GM21390 (cell line): ENCODE measurements at regions not wholly inside any gene's neighbourhood (a gene's known extent, or its start where the extent isn't known, plus 50 kb on each side); places are given as distances from the start of the nearest gene placed in this dataset.
"Not testable (repeated sequence)": the region's sequence is repeated elsewhere in the genome, so short reads cannot be mapped to it uniquely, and the experiment has no call there.

Experiments used
- ATAC-seq: cut with Tn5 transposase; IDR thresholded peaks from one replicate; pipeline ENCODE4 v1.9.1; 2021; ENCODE audit not compliant: unreplicated experiment

DNA sequence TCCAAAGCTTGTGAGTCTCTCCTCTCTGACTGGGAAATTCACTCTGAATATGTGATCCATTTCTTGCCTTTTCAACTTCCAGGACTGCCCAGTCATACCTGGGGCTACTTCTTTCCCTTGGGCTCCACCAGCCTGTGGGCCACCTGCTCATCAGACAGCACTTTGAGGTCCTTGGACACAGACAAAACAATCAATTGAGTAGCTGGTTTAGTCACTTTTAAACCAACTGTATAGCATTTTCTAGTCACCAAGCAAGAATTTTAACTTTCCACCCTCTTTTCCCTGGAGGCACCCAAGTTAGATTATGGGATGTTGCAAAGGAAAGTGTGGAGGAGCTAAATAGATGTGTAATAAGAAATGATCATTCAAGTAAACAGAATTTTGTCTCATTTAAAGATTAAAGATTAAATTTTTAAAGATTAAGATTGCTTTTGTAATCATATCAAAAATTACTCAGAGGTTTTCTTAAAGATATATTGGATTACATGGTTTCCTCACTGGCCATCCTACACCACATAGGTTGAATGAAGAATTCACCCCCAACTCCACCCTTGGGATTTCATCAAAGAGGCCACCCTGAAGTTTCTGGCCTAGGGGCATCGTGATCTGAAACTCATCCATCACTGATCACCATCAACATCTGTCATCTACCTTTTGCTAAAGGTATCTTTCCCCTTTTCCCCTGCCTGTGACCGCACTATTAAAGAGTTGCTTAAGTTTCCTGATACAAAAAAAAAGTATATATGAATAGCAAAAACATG is 219.2 kb upstream of the NR5A2 start:
- ATAC-seq: no peak

DNA sequence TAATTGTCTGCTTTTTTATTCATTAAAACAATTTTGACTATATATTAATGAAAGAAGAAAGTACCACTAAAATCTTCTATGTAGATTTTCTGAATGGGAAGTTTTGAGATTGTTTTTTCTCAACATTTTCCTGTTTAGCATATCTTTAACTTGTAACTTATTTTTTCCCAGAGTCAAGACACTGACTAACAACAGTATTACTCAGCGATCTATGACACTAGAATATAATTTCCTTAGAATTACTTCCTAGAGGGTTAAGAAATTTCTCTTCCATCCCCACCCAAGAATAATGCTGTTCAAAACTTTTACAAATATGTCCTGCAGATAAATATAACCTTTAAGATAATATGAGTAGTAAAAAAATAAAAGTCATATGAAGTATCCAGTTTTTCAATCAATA is 218.2 kb upstream of the NR5A2 start:
- no peak for ATAC-seq

DNA sequence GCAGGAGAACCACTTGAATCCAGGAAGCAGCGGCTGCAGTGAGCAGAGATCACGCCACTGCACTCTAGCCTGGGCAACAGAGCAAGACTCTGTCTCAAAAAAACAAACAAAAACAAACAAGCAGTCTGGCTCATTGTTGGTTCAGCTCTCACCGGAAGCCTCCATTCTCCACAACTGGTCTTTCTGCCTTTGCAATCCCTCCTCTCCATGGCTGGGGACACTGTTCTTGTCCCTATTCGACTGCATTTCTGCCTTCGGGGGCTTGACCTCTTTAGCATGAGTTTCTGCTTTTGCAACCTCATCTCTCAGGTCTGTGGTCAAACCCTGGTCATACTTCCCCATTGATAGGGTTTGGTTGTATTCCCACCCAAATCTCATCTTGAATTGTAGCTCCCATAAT is 216.3 kb upstream of the NR5A2 start:
- no peak for ATAC-seq

- no peak for ATAC-seq
Measured at GRCh38 chr1:199813198-199813597, 214.3 kb upstream of the NR5A2 start.

- no peak for ATAC-seq
Measured at GRCh38 chr1:199815947-199816346, 211.6 kb upstream of the NR5A2 start.

- no peak for ATAC-seq
Measured at GRCh38 chr1:199817266-199817665, 210.2 kb upstream of the NR5A2 start.

- no peak for ATAC-seq
Measured at GRCh38 chr1:199821029-199821779, 206.3 kb upstream of the NR5A2 start.

DNA sequence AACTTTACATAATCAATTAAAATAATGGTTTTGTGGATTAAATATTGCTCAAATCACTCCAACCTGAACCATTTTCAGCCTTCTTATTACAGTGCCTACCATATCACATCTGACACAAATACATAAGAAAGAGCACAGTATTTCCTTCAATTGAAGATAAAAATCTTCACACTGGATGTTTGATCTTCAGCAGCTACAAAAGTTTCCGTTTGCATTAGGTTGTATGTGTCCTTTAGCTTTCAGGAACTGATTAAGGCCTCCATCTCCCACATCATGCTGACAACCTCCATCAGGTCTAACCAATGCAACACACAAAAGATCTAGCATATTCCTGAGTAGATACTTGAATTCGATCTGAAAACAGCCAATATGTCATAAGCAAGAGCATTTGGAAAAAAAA is 195.1 kb upstream of the NR5A2 start:
- no peak for ATAC-seq

DNA sequence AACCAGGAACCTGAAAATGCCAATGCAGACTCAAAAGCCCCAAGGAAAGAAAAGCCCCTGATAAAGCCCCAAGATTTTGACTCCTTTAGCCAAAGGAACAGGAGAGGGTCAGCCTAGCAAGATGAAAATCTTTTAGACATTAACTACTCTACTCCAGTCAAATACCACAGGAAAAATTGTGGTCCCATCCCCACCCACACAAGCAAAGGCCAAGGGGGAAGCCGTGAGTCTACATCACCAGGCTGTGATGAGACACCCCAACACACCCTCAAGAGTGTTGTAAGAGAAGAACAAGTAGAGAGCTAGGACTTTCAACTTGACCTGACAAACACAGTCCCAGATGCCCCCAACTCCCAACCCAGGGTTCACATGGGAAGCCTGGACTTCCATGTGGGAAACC is 192.8 kb upstream of the NR5A2 start:
- ATAC-seq: no peak

- ATAC-seq: no peak
Measured at GRCh38 chr1:199836430-199836829, 191.1 kb upstream of the NR5A2 start.

DNA sequence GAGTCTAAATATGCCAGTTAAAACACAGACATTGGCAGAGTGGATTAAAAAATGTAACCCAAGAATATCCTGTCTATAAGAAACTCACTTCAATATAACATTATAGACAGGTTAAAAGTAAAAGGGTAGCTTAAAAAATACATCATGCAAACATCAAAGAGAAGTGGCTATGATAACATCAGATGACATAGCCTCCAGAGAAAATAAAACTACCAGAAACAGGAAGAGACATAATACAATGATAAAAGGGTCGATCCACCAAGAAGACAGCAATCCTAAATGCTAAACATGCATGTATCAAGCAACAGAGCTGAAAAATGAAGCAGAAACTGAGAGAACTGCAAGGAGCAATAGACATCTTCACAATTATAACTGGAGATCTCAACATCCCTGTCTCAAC is 190.2 kb upstream of the NR5A2 start:
- no peak for ATAC-seq

- ATAC-seq: not testable (repeated sequence)
Measured at GRCh38 chr1:199839608-199840007, 187.9 kb upstream of the NR5A2 start.

GRCh38 chr1:199843096-199843495 is 184.4 kb upstream of the NR5A2 start:
- ATAC-seq: not testable (repeated sequence)

DNA sequence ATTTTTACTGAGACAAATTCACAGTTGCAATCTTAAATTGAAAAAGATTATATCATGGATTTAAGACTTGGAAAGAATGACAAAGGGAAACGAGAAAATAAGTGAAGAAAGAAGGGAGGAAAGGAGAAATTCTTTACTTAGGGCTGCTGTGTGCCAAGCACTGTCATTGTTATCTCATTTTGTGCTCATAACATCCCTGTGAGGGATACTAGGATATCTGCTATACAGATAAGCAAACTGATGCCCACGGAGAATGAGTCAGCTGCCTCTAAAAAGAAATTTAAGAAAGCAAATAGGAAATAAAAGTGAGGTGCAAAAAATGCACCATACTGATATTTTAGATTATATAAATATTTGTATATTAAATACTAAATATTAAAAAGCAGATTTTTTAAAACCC is 183.6 kb upstream of the NR5A2 start:
- no peak for ATAC-seq

GRCh38 chr1:199847021-199847420 is 180.5 kb upstream of the NR5A2 start:
- no peak for ATAC-seq

GRCh38 chr1:199851439-199852140 is 175.9 kb upstream of the NR5A2 start:
- no peak for ATAC-seq

- ATAC-seq: no peak
Measured at GRCh38 chr1:199854686-199855321, 172.7 kb upstream of the NR5A2 start.

DNA sequence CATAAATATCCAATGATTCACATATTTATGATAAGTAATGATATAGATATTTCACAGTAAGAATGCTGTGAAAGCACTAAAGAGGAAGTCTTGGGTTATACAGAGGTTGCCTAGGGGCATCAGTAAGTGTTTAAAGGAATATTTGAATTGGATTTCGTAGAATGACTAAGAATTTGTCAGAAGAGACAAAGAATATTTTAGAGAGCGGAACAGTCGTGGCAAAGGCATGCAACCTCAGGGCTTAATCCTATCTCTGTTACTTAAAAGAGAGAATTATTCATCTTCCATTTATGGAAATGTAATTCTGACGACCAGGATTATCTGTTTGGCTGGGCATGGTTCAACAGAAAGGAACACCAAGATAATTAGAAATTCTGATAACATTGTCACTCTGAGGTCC is 171.9 kb upstream of the NR5A2 start:
- no peak for ATAC-seq

DNA sequence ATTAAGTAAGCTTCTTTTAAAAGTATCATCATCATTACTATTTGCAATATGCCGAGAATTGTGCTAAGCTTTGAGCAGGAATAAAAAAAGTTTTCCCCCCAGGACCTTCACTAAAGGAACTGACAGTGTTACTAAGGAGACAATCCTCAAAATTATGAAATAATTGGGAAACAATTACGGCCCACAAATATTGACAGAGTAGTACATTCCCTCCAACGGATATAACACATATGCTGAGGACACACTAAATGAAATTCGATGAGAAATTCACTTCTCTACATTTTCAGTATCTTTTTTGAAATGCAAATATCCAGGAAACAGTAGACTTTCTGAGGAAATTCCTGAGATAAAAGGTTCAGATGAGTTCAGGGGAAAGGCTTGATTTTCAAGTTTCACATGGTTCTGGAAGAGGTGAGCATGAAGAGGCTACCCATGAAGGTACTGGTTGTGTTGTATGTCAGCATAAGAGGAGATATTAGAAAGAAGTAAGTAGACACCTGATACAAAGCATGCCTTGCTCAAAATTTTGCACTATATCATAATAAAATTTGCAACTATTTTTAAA is 171.2 kb upstream of the NR5A2 start:
- ATAC-seq: no peak

DNA sequence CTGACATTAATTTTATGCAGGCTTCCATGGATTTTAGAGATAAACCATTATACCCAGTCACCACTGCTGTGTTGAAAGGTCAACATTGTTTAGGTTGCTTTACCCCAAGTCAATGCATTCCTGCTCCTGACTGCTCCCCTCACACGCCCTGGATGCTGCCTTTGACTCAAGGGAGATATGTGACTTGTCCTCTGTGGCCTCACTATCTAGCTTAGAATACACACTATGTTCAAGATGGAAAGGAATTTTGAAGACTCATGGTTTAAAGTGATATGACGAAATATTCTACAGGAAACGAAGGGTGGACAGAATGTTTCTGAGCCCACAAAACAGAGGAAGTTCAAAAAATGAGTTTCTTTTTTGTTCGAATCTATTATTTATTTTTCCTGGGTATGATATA is 170.4 kb upstream of the NR5A2 start:
- no peak for ATAC-seq

GRCh38 chr1:199857516-199857915 is 170.0 kb upstream of the NR5A2 start:
- no peak for ATAC-seq
